H1 (cell line): ENCODE measurements at regions not wholly inside any gene's neighbourhood (a gene's known extent, or its start where the extent isn't known, plus 50 kb on each side); places are given as distances from the start of the nearest gene placed in this dataset.

Experiments used
- BCL11A ChIP-seq, 2 experiments: IDR thresholded peaks; one replicate each; pipeline ENCODE4 v1.6.1; 2011; ENCODE audit warnings: low read depth in 2 of 2, low read length in 2 of 2, mild to moderate bottlenecking in 2 of 2
- CBX8 ChIP-seq: fragments of 300-800, 300-1000 bp; sonication (generic); IDR thresholded peaks from 2 replicates; pipeline ENCODE4 v1.7.1; 2016; ENCODE audit warnings: low read depth, low read length, borderline replicate concordance
- CHD7 ChIP-seq: fragments of 300-600 bp; sonication (generic); IDR thresholded peaks from 2 replicates; pipeline ENCODE4 v1.7.1; 2012; ENCODE audit warnings: low read length, moderate library complexity, mild to moderate bottlenecking, inconsistent platforms; ENCODE audit not compliant: insufficient replicate concordance
- EP300 ChIP-seq, 2 experiments: IDR thresholded peaks; 1 replicate in 1 of 2; 2 replicates in 1 of 2; pipeline ENCODE4 v1.6.1; 2011 to 2012; ENCODE audit warnings: low read depth in 2 of 2, low read length in 2 of 2, mild to moderate bottlenecking in 2 of 2, borderline replicate concordance in 1 of 2, inconsistent platforms in 1 of 2, moderate library complexity in 1 of 2
- HDAC6 ChIP-seq: IDR thresholded peaks from one replicate; pipeline ENCODE4 v1.7.1; 2012; ENCODE audit warnings: low read depth, mild to moderate bottlenecking, inconsistent platforms, low read length, moderate library complexity
- NANOG ChIP-seq: IDR thresholded peaks from 2 replicates; pipeline ENCODE4 v1.6.1; 2011; ENCODE audit warnings: low read length, low read depth, mild to moderate bottlenecking, inconsistent platforms; ENCODE audit not compliant: insufficient read depth, poor library complexity, severe bottlenecking
- POLR2A ChIP-seq, 2 experiments: IDR thresholded peaks; 1 replicate in 1 of 2; 2 replicates in 1 of 2; pipeline ENCODE4 v1.6.1; 2011; ENCODE audit warnings: low read depth in 2 of 2, low read length in 2 of 2, mild to moderate bottlenecking in 2 of 2; ENCODE audit errors: control extremely low read depth in 1 of 2

- no peak for TF ChIP-seq CHD7
- no peak for TF ChIP-seq NANOG
- TF ChIP-seq CBX8: no peak
- TF ChIP-seq POLR2A (IDR thresholded peaks at IDR 0.05; ENCODE audit: control extremely low read depth in 1 of 2, low read depth in 2 of 2, low read length in 2 of 2): no peak
- TF ChIP-seq HDAC6: no peak
- TF ChIP-seq BCL11A (IDR thresholded peaks at IDR 0.05; ENCODE audit: low read depth in 2 of 2, low read length in 2 of 2): no peak
- no peak for TF ChIP-seq EP300 (IDR thresholded peaks at IDR 0.05; ENCODE audit: borderline replicate concordance in 1 of 2, low read depth in 2 of 2, low read length in 2 of 2)
Measured at GRCh38 chr16:51497541-51498211, 346.6 kb upstream of the SALL1 start (continued).
